ENCODE measurements at regions not wholly inside any gene's neighbourhood (a gene's known extent, or its start where the extent isn't known, plus 50 kb on each side); places are given as distances from the start of the nearest gene placed in this dataset.

DNA sequence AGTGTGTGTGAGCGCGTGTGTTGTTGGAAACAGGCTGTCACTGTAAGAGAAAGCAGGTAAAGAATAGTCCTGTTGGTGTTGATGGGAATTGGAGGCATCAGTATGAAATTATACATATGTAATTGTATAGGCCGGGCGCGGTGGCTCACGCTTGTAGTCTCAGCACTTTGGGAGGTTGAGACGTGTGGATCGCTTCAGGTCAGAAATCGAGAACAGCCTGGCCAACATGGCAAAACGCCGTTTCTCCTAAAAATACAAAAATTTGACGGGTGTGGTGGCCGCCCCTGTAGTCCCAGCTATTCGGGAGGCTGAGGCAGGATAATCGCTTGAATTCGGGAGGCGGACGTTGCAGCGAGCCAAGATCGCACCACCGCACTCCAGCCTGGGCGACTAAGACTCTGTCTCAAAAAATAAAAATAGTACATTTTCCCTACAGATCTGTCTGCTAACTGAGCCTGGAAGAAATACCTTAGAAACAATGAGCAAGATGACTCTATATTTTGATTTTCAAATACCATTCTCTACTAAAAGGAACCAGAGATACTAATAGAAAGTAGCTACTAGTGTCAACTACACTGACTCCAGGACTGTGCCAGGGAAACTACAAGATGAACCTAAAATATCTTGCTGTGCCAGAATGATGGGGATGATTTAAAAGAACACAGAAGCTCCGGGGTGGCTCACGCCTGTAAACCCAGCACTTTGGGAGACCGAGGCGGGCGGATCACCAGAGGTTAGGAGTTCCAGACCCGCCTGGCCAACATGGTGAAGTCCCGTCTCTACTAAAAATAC lies 110.8 kb downstream of the TRIM27 start:
- Histone ChIP-seq H3K9me2 (replicated peaks; ENCODE audit: low read depth, low read length) (no peaks in the 10 kb centered on the region), H3K27me3 (ENCODE audit: insufficient read depth, low read length, poor library complexity, severe bottlenecking) (no peaks in the 10 kb centered on the region), H2AFZ (ENCODE audit: low read length) (no peak overlapping the region), H3K9ac (ENCODE audit: low read depth, low read length, poor library complexity, severe bottlenecking) (no peak overlapping the region), H4K20me1 (ENCODE audit: insufficient read depth, low read length, poor library complexity, severe bottlenecking) (no peaks in the 10 kb centered on the region), H3K9me3 (ENCODE audit: insufficient read depth, low read depth, low read length) (no peaks in the 10 kb centered on the region), H3K79me2 (ENCODE audit: insufficient read depth, low read length) (no peaks in the 10 kb centered on the region), H3K36me3 (ENCODE audit: insufficient read depth, low read length) (no peaks in the 10 kb centered on the region), H3K4me2 (ENCODE audit: low read depth, low read length, poor library complexity, severe bottlenecking) (no peak overlapping the region), H3K4me1 (ENCODE audit: insufficient read depth, low read length, poor library complexity, severe bottlenecking) (no peaks in the 10 kb centered on the region), H3F3A (ENCODE audit: low read depth) (no peaks in the 10 kb centered on the region), H3K4me3 (ENCODE audit: low read length, poor library complexity, severe bottlenecking) (no peak overlapping the region)
- TF ChIP-seq, protein P1, sequence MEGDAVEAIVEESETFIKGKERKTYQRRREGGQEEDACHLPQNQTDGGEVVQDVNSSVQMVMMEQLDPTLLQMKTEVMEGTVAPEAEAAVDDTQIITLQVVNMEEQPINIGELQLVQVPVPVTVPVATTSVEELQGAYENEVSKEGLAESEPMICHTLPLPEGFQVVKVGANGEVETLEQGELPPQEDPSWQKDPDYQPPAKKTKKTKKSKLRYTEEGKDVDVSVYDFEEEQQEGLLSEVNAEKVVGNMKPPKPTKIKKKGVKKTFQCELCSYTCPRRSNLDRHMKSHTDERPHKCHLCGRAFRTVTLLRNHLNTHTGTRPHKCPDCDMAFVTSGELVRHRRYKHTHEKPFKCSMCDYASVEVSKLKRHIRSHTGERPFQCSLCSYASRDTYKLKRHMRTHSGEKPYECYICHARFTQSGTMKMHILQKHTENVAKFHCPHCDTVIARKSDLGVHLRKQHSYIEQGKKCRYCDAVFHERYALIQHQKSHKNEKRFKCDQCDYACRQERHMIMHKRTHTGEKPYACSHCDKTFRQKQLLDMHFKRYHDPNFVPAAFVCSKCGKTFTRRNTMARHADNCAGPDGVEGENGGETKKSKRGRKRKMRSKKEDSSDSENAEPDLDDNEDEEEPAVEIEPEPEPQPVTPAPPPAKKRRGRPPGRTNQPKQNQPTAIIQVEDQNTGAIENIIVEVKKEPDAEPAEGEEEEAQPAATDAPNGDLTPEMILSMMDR (conservative IDR thresholded peaks at IDR 0.05; ENCODE audit: low read length) = no peak
- TF ChIP-seq EZH2phosphoT487 (IDR thresholded peaks at IDR 0.05; ENCODE audit: borderline replicate concordance) = no peak

DNA sequence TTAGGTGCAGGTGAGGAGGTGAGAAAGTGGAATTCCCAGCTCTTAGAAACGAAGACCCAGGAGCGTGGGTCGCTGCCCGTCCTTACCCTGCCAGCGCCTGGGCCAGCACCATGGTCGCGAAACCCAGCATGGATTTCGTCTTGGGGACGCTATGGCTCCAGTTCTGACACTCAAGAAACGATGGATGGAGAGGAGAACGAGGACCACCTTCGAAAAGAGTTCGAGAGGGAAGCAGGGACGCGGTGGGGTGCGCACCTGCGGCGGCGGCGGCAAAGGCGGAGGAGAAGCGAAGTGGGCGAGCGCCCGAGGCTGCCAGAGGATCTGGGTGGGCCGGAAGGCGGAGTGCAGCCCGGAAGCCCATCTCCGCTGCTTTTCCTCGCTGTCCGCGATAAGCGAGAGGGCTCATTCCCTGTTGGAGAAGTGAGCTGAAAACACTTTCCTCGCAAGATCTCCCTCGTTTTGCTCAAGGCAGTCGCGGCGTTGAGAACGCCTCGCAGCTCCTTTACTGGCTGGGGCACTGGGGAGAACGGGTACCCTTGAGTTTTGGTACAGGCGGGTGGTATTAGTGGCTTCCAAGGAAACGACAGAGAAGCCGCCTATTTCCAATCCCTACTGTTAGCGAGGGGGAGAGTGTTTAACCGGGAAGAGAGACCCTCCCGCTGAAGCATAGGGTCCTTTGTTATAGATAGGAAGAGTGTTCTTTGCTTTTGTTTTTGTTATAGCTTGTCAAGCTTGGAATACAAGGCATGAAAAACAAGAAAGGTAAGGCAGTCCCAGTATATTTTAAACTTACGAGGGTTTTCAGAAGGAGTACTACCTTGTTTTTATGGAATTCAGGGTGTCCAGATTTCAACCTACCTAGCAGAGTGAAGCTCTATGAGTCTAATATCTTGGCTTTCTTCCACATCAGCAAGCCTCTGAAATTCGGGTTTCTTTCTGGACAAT lies 109.5 kb downstream of the TRIM27 start:
- Histone ChIP-seq H4K20me1 (ENCODE audit: insufficient read depth, low read length, poor library complexity, severe bottlenecking) (no peaks in the 10 kb centered on the region), H3K36me3 (ENCODE audit: insufficient read depth, low read length) (no peaks in the 10 kb centered on the region), H2AFZ (ENCODE audit: low read length) (no peak overlapping the region), H3K9ac (ENCODE audit: low read depth, low read length, poor library complexity, severe bottlenecking) (no peak overlapping the region), H3K4me3 (ENCODE audit: low read length, poor library complexity, severe bottlenecking) (no peak overlapping the region), H3K79me2 (ENCODE audit: insufficient read depth, low read length) (no peaks in the 10 kb centered on the region), H3K9me2 (replicated peaks; ENCODE audit: low read depth, low read length) (no peaks in the 10 kb centered on the region), H3K9me3 (ENCODE audit: insufficient read depth, low read depth, low read length) (no peaks in the 10 kb centered on the region), H3F3A (ENCODE audit: low read depth) (no peaks in the 10 kb centered on the region), H3K27me3 (ENCODE audit: insufficient read depth, low read length, poor library complexity, severe bottlenecking) (no peaks in the 10 kb centered on the region), H3K4me2 (ENCODE audit: low read depth, low read length, poor library complexity, severe bottlenecking) (no peak overlapping the region), H3K4me1 (ENCODE audit: insufficient read depth, low read length, poor library complexity, severe bottlenecking) (no peaks in the 10 kb centered on the region)
- TF ChIP-seq, protein P1 (conservative IDR thresholded peaks at IDR 0.05; ENCODE audit: low read length) = no peak
- TF ChIP-seq EZH2phosphoT487 (IDR thresholded peaks at IDR 0.05; ENCODE audit: borderline replicate concordance) = no peak

DNA sequence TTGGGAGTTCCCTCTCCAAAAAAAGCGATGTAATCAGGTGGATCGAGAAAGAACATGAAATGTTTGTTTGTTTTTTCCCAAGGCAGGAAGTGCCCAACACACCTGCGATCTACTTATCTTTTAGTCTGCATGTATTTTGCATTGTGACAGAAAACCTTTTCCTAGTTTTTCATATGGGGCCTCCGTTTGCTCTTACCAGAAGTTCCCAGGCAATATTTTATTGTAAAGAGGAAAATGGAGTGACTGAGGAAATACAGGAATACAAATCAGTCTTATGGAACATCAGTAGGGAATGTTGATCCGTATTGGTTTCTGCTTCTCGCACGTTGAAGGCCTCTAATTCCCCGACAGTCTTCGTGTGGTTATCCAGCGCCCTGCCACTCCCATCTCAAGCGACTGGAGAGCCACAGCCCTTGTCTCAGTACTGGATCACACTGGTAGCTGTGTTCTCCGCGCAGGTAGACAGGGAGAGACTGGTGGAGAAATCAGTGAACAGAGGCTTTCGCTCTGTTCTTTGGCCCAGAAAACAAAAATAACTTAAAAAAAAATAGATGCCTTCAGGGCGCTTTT lies 107.4 kb downstream of the TRIM27 start:
- Histone ChIP-seq H4K20me1 (ENCODE audit: insufficient read depth, low read length, poor library complexity, severe bottlenecking) (no peaks in the 10 kb centered on the region), H3K4me1 (ENCODE audit: insufficient read depth, low read length, poor library complexity, severe bottlenecking) (no peaks in the 10 kb centered on the region), H3K79me2 (ENCODE audit: insufficient read depth, low read length) (no peaks in the 10 kb centered on the region), H3F3A (ENCODE audit: low read depth) (no peaks in the 10 kb centered on the region), H3K27me3 (ENCODE audit: insufficient read depth, low read length, poor library complexity, severe bottlenecking) (no peaks in the 10 kb centered on the region), H2AFZ (ENCODE audit: low read length) (no peak overlapping the region), H3K4me2 (ENCODE audit: low read depth, low read length, poor library complexity, severe bottlenecking) (no peak overlapping the region), H3K9me3 (ENCODE audit: insufficient read depth, low read depth, low read length) (no peaks in the 10 kb centered on the region), H3K36me3 (ENCODE audit: insufficient read depth, low read length) (no peaks in the 10 kb centered on the region), H3K4me3 (ENCODE audit: low read length, poor library complexity, severe bottlenecking) (no peak overlapping the region), H3K9ac (ENCODE audit: low read depth, low read length, poor library complexity, severe bottlenecking) (no peak overlapping the region), H3K9me2 (replicated peaks; ENCODE audit: low read depth, low read length) (no peaks in the 10 kb centered on the region)
- TF ChIP-seq, protein P1 (conservative IDR thresholded peaks at IDR 0.05; ENCODE audit: low read length) = no peak
- no peak for TF ChIP-seq EZH2phosphoT487 (IDR thresholded peaks at IDR 0.05; ENCODE audit: borderline replicate concordance)
